PC-9 (cell line): ENCODE measurements at regions not wholly inside any gene's neighbourhood (a gene's known extent, or its start where the extent isn't known, plus 50 kb on each side); places are given as distances from the start of the nearest gene placed in this dataset.

ENCODE experiments used
- CTCF ChIP-seq: fragments of 200-600 bp; sonication (generic); conservative IDR thresholded peaks from 2 replicates; pipeline ENCODE4 v1.6.1; 2017; ENCODE audit warnings: mixed run types, antibody characterized with exemption, mild to moderate bottlenecking, moderate library complexity
- EZH2 ChIP-seq: fragments of 200-600 bp; sonication (generic); IDR thresholded peaks from 2 replicates; pipeline ENCODE4 v1.8.0; 2017; ENCODE audit warnings: antibody characterized with exemption, low read depth

DNA sequence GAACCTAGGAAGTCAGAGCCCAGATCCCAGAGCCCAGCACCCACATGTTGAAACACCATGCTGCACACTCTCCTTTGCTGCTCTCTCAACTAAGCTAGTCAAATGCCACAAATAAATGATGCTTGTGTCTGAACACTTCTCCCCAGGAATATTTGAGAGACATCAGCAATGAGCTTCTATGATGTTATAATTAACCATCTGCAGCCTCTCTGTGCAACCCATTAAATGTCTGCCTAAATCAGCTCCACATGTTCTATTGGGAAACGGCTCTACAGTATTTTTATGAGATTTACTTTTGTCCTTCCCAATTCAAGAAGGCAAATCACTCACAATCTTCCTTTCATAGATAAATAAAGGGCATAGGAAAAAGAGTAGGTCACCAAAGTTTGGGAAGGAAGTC, 266.8 kb upstream of the PARD3B start:
- no peak for TF ChIP-seq EZH2
- TF ChIP-seq CTCF = no peak
